Heart right ventricle (tissue), 16 donors: ENCODE measurements at regions not wholly inside any gene's neighbourhood (a gene's known extent, or its start where the extent isn't known, plus 50 kb on each side); places are given as distances from the start of the nearest gene placed in this dataset.

Experiments
- ATAC-seq, 8 donors: fragments of 200-7000 bp; cut with Tn5 transposase; one replicate each; pipeline ENCODE4 v1.9.1; 2020; ENCODE audit warnings: mild to moderate bottlenecking in 8 of 8, moderate library complexity in 8 of 8, moderate number of reproducible peaks in 1 of 8
- DNase-seq, 2 donors: peaks; one replicate each; pipeline ENCODE4 v3.0.0-alpha.2; 2020
- H3K27ac ChIP-seq, 10 donors: fragments of 200-600 bp; sonication (generic) in 2 of 10; one replicate each; pipeline versions ENCODE4 v1.5.0 to v1.8.0; 2020 to 2022; ENCODE audit warnings: mild to moderate bottlenecking in 3 of 10
- H3K27me3 ChIP-seq, 7 donors: fragments of 200-600 bp; one replicate each; pipeline ENCODE4 v1.8.0; 2021 to 2022; ENCODE audit warnings: mild to moderate bottlenecking in 2 of 7
- H3K36me3 ChIP-seq, 9 donors: fragments of 200-600 bp; sonication (generic) in 1 of 9; one replicate each; pipeline versions ENCODE4 v1.5.0 to v1.8.0; 2020 to 2022; ENCODE audit warnings: mild to moderate bottlenecking in 2 of 9
- H3K4me1 ChIP-seq, 9 donors: fragments of 200-600 bp; sonication (generic) in 1 of 9; one replicate each; pipeline versions ENCODE4 v1.5.0 to v1.8.0; 2020 to 2022; ENCODE audit warnings: mild to moderate bottlenecking in 4 of 9
- H3K4me3 ChIP-seq, 10 donors: fragments of 200-600 bp; sonication (generic) in 2 of 10; one replicate each; pipeline versions ENCODE4 v1.5.0 to v1.8.0; 2020 to 2022; ENCODE audit warnings: mild to moderate bottlenecking in 7 of 10, moderate library complexity in 2 of 10
- H3K9me3 ChIP-seq, 11 donors: fragments of 200-600 bp in 10 of 11; sonication (generic) in 2 of 11; one replicate each; pipeline versions ENCODE4 v1.5.0 to v1.8.0; 2013 to 2022; ENCODE audit warnings: mild to moderate bottlenecking in 2 of 11, control low read depth in 1 of 11, moderate library complexity in 1 of 11
- CTCF ChIP-seq, 9 donors: fragments of 200-600 bp; sonication (generic) in 2 of 9; IDR thresholded peaks; one replicate each; pipeline versions ENCODE4 v1.5.0 to v1.8.0; 2021 to 2022; ENCODE audit warnings: antibody characterized with exemption in 9 of 9, mild to moderate bottlenecking in 5 of 9, moderate library complexity in 1 of 9
- WGBS, 2 donors: extraction: QIAGEN DNeasy Blood & Tissue Kit; methylation state at CpG; one replicate each; pipeline ENCODE4 v1.1.7; 2013; ENCODE audit warnings: inconsistent platforms in 1 of 2; 5-methylcytosine and 5-hydroxymethylcytosine counted together
- intact Hi-C, 10 donors: fragments of 100-400 bp; cut with DNase I; formaldehyde crosslinking; loops; one replicate each; pipeline versions ENCODE4 v1.11.1 to v1.14.2; 2022
- donor health status: Arrhythmogenic right ventricular cardiomyopathy.
- donor health status: ischemic (EF 13 %, LVEDD 7.1; RV severe dilation, severe dysfunction).
- donor health status: healthy with polysubstance abuse.
- donor health status: DM: no; HTN: yes; CAD: no.
- donor health status: DM: no; HTN: no; CAD: no.
- donor health status: ischemic (EF 25% LVEDD 6.9; RV normal size, moderate dysfunction).
- donor health status: ischemic (EF 25% LVEDD 5.7; RV mildly dilated, moderate dysfunction).
- donor health status: healthy.
- donor health status: DM: yes; HTN: yes; CAD: no.
- donor health status: Ischemic cardiomyopathy.
- donor health status: ischemic (EF 35%, LVEDD 5.7; RV mildly dilated, moderate dysfunction).
- donor health status: nonischemic (EF 11% LVEDD 7.7; RV severe dilation, severe dysfunction).
- donor health status: DM: yes; HTN: yes; CAD: no.
- donor health status: PGD.
- donor health status: ischemic (EF 29% LVEDD 5.4; RV normal size, mild dysfunction).
- donor health status: nonischemic (EF 23%, LVEDD 6.1; RV moderate dilation, normal function).

- H3K27ac ChIP-seq, result peak overlapping the region in 4 of 10 donors; percentile 24 to 54 (median 44)
- no peak for ATAC-seq
- WGBS, 2 donors, result 86 to 90% methylated on average over 8 of the region's 8 CpGs
These were observed 72.2 kb upstream of the RALGPS2 start for GRCh38 chr1:178652506-178653490.

DNA sequence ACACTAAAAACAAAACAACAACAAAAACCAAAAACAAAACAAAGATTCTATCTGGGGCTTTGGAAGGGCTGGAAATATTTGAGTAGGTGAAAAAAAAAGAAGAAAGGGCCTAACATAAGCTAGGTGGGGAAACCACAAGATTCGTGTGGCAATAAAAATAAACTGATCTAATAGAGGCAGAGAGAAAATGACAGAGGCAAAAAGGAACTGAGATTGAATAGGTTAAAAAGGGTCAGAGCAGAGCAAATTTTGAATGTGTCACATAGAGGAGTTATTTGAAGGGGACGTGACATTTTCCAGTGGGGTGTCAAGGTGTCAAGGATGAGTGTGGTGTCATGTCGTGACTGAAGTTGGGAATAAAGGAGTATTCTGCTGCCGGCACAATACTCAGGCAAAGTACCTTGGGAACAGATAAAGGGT is 65.2 kb upstream of the RALGPS2 start:
- TF ChIP-seq CTCF (IDR thresholded peaks at IDR 0.05), result no peak
- Histone ChIP-seq H3K27ac (peak overlapping the region in 1 of 10 donors; percentile 13), H3K4me1 (peaks cover 0 to 15% (median 0%) of the 10 kb centered on the region in 9 donors), H3K36me3 (no peaks in the 10 kb centered on the region), H3K9me3 (no peaks in the 10 kb centered on the region), H3K4me3 (no peak overlapping the region), H3K27me3 (peaks cover 0 to 6% (median 0%) of the 10 kb centered on the region in 7 donors)
- no peak for ATAC-seq
- 73 to 81% methylated on average over 4 of the region's 4 CpGs for WGBS, 2 donors
- no peak for DNase-seq
- intact Hi-C loops, result loop anchor here in 1 of 10 donors (10.0 kb wide), 1 partner anchor 65 kb away; the partner anchor contains the start of gene RALGPS2

More at GRCh38 chr1:178652506-178653490, 72.2 kb upstream of the RALGPS2 start:
- TF ChIP-seq CTCF (IDR thresholded peaks at IDR 0.05), result no peak
- Histone ChIP-seq H3K27me3 (peaks cover 0 to 4% (median 0%) of the 10 kb centered on the region in 7 donors), H3K9me3 (no peaks in the 10 kb centered on the region), H3K36me3 (no peaks in the 10 kb centered on the region), H3K4me1 (peaks cover 0 to 10% (median 0%) of the 10 kb centered on the region in 9 donors), H3K4me3 (no peak overlapping the region)
- no peak for DNase-seq
- intact Hi-C loops, result loop anchor here in 1 of 10 donors (10.0 kb wide), 1 partner anchor 72 kb away; the partner anchor contains the start of gene RALGPS2

GRCh38 chr1:178660461-178660860 is 64.6 kb upstream of the RALGPS2 start:
- DNase-seq (no peak), ATAC-seq (no peak)
- TF ChIP-seq CTCF (IDR thresholded peaks at IDR 0.05), result no peak
- Histone ChIP-seq H3K27me3 (peaks cover 0 to 6% (median 0%) of the 10 kb centered on the region in 7 donors), H3K27ac (no peak overlapping the region), H3K9me3 (no peaks in the 10 kb centered on the region), H3K36me3 (no peaks in the 10 kb centered on the region), H3K4me1 (peaks cover 0 to 8% (median 0%) of the 10 kb centered on the region in 9 donors), H3K4me3 (no peak overlapping the region)
- 89 to 100% methylated on average over 1 of the region's 1 CpG for WGBS, 2 donors
- intact Hi-C loops, result no loop called here

DNA sequence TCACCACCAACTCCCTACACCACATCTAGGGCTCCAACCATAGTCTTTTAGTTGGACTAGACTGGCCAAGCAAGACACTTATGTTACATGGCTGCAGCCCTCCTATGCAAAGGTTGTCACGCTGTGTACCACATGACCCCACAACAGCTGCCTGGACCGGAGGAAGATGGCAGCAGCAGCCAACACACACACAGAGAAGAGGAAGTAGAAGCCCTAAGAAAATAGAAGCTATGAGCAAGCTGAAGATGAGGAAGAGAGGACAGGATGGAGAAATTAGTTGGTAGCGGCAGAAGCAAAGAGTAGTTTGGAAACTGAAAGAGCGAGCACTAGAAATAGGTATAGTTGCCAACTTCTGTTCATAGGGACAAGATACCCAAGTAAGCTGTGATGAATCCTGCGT is 60.8 kb upstream of the RALGPS2 start:
- ATAC-seq, result no peak
- intact Hi-C loops, result no loop called here
- H3K27me3 ChIP-seq, result peaks cover 0 to 4% (median 0%) of the 10 kb centered on the region in 7 donors
- no peak overlapping the region for H3K27ac ChIP-seq
- no peak overlapping the region for H3K4me3 ChIP-seq
- no peaks in the 10 kb centered on the region for H3K9me3 ChIP-seq
- peaks cover 0 to 6% (median 0%) of the 10 kb centered on the region in 9 donors for H3K4me1 ChIP-seq
- WGBS, 2 donors, result 84 to 85% methylated on average over 5 of the region's 5 CpGs
- TF ChIP-seq CTCF (IDR thresholded peaks at IDR 0.05), result no peak
- no peak for DNase-seq
- no peaks in the 10 kb centered on the region for H3K36me3 ChIP-seq
